ENCODE measurements at regions not wholly inside any gene's neighbourhood (a gene's known extent, or its start where the extent isn't known, plus 50 kb on each side); places are given as distances from the start of the nearest gene placed in this dataset.
A peak's percentile ranks its signal among the peaks of the same experiment; 100 is the strongest.

DNA sequence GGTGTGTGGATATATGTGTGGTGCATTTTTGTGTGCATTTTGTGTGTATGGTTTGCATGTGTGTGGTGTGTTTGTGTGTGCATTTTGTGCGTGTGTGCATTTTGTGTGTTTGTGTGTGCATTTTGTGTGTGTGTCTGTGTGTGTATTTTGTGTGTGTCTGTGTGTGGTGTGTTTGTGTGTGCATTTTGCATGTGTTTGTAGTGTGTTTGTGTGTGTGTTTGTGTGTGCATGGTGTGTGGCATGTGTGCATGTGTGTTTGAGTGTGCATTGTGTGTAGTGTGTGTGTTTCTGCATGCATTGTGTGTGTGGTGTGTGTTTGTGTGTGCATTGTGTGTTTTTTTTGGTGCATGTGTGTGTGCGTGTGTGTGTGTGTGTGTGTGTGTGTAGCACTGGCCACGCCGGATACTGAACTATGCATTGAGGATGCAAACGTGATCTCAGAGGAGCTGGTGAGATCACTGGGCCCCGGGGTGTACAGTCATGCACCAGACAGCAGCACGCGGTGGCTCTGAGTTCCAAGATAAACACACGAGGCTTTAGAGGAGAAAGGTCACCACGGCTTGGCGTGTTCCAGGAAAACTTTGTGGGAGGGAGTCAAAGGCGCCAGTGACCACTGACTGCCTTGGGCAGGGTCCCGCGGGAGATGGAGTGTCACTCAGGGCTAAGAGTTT lies 106.6 kb upstream of the SHH start:
- no peak for DNase-seq (ENCODE audit: low read depth in 4 of 4, low spot score in 3 of 4)

DNA sequence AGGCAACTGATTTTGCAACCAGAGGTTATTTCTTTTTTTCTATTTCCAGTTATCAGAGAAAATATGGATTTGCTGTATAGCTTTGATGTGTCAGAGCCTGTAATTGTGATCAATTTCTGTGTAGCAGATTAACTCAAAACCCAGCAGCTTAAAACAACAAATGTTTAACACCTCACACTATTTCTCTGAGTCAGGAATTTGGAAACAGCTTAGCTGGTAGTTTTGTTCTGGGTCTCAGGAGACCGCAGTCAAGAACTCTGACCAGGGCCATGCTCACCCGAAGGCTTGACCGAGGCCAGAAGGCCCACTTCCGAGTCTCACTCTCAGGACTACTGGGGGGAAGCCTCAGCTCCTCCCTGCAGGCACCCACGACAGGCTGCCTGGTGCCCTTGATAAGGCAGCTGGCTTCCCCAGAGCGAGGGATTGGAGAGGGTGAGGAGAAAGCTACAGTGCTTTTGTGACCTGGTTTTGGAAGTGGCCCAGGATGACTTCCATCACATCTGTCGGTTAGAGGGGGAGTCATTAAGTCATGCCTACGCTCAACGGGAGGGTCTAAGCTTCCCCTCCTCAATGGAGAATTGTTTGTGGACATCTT lies 105.7 kb upstream of the SHH start:
- DNase-seq (ENCODE audit: low read depth in 4 of 4, low spot score in 3 of 4): no peak

DNA sequence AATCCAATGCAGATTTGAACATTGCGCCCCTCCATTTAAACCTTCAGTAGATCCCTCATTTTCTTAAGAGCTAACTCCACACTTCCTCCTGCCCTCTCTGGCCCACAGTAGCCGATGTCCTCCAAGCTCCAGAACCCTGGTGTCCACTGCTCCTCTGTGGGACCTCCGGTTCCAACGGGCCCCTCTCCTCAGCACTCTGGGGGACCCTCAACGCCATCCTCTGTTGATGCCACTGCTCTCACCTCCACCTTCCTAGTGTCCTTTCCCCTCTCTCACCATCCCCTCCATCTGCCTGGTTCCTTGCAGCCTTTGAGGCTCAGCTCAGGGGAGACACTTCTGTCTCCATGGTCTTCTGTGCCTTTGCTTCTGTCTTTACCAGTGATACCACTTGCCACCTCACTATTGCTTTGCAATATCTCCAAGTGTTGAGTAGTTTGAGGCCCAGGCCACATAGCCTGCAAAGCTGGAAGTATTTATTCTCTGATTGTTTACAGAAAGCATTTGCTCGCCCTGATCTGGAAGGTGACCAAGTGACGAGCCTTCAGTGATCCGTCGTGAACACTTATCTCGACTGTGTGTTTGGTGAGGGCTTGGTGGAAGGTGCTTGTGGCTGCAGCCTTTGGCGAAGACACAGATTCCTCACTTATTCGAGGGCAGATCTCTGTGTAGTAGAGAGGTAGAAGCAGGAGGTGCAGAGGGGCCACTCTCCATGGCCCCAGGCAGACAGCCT lies 104.8 kb upstream of the SHH start:
- DNase-seq (ENCODE audit: low read depth in 4 of 4, low spot score in 3 of 4): no peak

DNA sequence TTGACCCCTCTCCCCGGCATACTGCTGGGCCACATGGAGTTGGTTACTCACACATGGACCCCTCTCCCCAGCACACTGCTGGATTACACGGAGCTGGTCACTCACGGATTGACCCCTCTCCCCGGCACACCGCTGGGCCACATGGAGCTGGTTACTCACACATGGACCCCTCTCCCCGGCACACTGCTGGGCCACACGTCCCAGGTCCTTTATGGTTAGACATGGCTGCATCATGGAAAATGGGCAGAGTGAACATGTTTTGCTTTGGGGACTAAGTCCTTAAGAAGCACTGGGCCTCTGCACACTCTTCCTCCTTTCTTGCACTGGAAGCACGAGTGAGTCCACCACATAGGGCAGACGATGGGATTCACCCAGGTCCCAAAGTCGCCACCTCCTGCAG lies 102.1 kb upstream of the SHH start:
- DNase-seq (ENCODE audit: low read depth in 4 of 4, low spot score in 3 of 4): no peak

DNA sequence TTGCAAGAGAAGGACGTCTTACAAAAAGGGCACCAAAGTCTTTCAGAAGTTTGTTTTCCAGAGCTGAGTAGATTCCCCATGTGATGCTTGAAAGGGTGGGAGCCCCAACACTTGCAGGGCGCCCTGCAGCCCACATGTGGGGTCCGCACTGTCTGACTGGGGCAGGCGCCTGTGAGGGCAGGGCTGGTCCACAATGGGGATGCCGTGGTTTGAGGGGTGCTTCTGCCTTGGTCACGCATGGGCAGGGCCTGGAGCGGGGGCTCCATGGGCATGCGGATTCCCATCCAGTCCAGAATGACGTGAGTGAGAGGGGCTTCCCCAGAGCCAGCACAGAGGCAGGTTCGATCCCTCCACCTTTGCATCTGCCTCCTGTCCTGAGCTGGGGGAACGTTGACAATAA lies 101.5 kb upstream of the SHH start:
- no peak for DNase-seq (ENCODE audit: low read depth in 4 of 4, low spot score in 3 of 4)

DNA sequence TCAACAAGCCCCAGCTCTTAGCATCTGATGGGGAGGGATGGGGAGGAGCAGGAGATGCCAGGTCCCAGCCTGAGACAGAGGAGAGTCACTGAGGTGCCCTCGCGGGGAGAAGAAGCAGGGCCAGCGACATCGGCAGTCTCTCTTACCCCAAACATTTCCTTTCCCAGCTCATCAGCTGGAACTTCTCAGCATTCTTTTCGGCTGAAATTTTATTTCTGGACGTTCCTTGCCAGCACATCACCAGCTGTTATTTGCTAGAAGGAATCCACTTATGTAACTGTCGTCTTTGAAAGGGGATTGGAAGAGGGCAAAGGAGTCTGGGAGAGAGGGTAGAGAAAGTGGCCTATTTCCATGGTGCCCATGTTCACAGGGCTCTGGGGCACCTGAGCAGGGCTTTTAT lies 101.0 kb upstream of the SHH start:
- peak in 1 of 4 donors; percentile 20 for DNase-seq (ENCODE audit: low read depth in 4 of 4, low spot score in 3 of 4)

DNA sequence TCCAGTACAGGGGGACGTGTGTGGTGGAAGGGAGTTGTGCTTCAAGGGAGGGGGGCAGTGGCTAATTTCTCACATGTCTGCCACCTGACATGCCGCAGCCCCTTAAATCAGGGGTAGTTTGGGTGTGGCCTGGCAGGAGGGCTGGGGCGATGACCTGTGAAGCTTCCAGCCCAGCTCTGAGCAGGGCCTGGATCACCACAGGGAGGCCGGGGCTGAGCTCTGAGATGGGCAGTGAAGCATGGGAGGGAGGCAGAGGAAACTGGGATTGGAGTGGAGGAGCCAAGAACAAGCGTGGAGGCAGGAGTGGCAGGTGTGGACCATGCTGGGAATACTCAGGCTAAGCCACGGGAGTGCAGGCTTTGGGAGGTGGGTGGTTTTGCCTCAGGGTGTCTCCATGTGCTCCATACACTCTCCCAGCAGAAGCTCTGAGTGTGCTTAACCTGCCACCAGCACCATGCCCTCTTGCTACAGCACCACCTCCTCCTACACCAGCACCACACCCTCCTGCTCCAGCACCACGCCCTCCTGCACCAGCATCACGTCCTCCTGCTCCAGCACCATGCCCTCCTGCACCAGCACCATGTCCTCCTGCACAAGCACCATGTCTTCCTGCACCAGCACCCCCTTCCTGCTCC lies 99.3 kb upstream of the SHH start:
- DNase-seq (ENCODE audit: low read depth in 4 of 4, low spot score in 3 of 4): no peak

DNA sequence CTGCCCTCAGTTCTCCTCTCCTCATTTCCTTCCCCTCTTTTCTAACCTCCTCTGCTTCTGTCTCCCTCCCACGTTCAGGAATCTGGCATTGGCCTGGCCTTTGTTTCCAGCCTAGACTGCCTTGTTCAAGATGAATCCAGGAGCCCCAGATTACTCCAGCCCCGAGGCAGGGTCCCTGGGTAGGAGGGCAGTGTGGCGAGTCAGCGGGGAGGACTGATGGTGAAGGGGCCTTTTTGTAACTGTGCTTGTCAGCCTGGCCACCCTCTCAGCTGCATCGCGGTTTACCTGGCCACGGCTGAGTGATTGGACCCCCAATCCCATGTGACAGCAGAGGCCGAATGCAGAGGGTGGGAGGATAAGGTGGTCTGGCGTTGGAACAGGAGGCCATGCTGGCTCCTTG lies 96.1 kb upstream of the SHH start:
- DNase-seq (ENCODE audit: low read depth in 4 of 4, low spot score in 3 of 4): no peak

DNA sequence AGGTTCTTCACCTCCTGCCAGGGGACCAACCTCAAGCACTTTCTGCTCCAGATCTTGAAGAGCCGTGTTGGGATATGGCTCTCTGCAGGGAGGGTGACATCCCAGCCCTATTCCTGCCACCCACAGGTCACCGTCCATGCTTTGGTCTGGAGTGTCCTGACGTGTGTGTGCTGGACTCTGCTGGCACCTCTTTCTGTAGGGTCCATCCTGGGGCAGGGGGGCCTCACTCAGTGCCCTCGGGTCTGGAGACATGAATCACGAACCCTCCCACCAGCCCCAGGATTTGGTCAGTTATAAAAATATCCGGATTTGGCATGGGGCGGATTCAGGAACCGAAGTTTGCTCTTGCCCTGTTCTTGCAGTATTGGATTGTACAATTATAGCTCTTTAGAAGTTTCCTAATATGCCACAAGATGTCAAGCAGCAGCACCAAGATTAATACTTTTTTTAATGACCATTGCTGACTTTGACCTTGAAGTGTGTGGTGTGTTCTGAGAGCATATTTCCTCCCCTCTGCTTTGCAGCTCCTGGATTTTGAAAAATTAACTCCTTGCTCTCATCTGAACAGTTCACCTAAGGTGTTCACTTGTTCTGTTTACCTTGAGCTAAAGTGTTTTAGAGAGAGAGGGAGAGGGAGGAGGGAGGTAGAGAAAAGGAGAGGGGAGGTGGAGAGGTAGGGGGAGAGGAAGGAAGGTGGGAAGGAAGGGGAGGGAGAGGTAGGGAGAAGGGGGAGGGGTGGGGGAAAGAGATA lies 95.4 kb upstream of the SHH start:
- no peak for DNase-seq (ENCODE audit: low read depth in 4 of 4, low spot score in 3 of 4)

DNA sequence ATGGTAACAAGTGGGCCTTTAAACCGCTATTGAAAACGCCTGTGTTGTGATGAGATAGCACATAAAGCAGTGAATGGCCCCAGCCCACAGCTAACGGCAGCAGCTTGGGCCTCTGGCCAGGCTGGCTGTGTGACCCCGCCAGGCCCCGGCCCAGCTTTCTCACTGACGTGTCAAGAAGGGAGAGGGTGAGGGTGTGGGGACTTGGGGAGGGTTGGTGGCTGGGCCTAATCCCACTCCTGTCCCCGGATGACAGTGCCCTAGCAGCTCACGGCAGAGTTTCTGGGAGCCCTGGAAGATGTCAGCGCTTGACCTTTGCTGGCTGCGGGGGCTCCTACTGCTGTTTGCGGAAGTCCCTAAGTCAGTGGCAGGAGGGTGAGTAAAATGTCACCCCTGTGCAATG lies 88.9 kb upstream of the SHH start:
- DNase-seq (ENCODE audit: low read depth in 4 of 4, low spot score in 3 of 4): no peak

DNA sequence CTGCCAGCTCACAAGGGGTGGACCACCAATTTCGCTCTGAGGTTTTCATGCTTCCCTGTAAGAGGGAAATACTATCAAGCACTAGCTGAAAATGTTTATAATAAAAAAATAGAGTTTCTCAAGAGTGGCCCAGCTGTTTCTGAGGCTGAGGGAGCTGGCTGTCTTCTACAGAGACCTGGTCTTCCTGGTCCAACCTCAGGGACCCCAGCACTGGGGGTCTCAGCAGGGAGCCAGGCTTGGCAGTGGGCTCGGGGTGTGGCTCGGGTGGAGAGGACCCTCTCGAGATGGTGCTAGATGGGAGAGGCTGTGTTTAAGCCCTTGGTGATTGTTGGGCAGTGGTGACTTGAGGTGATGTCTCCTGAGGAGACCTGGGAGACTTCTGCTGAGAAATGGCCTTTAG lies 87.3 kb upstream of the SHH start:
- no peak for DNase-seq (ENCODE audit: low read depth in 4 of 4, low spot score in 3 of 4)

DNA sequence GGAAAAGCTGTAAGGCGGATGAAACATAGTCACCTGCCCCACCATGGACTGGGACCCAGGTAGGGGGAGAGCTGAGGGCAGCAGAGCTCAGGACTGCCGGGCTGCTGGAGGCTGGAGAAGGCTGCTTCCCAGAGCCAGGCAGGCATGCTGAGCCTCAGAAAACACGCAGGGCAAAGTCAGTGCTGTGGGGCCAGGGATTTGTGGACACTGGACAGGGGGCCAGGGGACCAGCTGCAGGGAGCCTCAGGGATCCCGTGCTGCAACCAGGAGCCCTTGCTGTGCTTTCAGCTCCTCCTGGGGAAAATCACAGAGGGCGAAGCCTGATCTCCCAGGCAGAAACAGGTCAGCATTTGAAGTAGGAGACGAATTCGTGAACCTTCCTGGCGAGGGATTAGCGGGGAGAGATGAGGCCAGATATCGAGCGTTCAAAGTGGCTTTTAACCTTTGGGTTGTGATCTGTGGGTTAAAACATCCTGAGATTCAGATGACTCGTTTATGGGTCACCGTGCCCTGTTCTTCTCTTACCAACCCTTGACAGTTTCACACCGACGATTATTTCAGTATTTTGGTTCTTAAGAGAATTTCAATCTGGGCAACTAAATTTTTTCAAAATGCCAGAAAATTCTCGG lies 85.6 kb upstream of the SHH start:
- DNase-seq (ENCODE audit: low read depth in 4 of 4, low spot score in 3 of 4): no peak

DNA sequence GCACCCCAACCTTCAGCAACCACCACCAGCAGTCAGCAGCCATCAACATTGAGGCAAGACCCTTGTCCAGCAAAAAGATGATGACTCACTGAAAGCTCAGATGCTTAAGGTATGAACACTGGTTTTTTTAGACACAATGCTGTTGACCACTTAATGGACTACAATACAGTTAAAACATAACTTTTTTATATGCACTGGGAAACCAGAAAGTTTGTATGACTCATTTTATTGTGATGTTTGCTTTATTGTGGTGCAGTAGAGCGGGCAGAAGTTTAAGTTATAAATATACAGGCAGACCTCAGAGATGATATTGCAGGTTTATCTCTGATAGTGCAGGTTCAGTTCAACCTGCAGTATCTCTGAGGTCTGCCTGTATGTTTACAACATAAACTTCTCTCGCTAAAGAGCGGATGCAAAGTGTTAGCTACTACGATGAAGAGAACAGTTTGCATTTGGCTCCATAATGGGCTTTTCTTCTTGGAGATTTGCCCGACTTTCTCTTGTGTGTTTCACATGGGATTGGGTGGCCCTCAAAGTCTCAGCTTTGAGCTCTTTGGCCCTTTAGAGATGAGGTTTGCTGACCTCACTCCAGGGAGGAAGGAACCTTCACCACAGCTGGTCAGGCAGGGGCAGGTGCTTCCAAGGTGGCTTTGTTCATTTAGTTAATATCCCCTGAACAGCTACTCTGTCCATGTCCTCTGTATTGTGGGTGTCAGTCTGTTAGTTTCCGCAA lies 84.4 kb upstream of the SHH start:
- DNase-seq (ENCODE audit: low read depth in 4 of 4, low spot score in 3 of 4): no peak

DNA sequence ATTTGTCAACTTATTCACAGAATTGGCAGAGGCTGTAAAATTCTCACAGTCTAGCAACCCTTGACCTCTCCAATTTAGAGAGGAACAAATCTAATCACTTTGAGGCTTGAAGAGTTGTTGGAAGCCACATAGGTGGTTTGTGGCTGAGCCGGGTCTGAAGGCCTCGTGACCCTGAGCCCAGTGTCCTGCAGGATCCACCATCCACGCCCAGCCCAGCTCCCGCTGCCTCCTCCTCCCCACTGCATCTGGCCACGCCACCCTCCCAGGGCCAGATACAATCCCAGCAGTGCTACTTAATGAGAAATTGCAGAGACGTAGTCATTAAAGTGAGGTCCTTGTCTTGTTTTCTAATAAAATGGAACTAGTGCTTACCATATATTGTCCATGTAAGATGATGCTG lies 81.4 kb upstream of the SHH start:
- DNase-seq (ENCODE audit: low read depth in 4 of 4, low spot score in 3 of 4): no peak

DNA sequence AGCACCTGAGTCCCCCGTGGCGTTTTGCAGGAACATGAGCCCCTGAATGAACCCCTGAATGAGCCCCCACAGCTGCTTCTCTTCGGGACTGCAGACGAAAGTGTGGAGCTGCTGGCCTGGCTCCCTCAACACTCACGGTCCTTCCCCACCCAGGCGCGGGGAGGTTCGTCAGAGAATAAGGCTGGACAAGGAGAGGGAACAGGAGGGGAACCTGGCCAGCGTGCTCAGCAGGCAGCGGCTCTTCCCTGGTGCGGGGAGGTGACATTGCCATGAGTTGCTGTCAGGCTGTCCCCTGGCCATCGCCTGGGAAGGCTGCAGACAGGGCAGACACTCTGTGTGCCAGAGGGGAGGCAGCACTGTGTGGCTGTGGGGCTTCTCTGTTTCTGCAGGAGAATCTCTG lies 80.9 kb upstream of the SHH start:
- DNase-seq (ENCODE audit: low read depth in 4 of 4, low spot score in 3 of 4): no peak

DNA sequence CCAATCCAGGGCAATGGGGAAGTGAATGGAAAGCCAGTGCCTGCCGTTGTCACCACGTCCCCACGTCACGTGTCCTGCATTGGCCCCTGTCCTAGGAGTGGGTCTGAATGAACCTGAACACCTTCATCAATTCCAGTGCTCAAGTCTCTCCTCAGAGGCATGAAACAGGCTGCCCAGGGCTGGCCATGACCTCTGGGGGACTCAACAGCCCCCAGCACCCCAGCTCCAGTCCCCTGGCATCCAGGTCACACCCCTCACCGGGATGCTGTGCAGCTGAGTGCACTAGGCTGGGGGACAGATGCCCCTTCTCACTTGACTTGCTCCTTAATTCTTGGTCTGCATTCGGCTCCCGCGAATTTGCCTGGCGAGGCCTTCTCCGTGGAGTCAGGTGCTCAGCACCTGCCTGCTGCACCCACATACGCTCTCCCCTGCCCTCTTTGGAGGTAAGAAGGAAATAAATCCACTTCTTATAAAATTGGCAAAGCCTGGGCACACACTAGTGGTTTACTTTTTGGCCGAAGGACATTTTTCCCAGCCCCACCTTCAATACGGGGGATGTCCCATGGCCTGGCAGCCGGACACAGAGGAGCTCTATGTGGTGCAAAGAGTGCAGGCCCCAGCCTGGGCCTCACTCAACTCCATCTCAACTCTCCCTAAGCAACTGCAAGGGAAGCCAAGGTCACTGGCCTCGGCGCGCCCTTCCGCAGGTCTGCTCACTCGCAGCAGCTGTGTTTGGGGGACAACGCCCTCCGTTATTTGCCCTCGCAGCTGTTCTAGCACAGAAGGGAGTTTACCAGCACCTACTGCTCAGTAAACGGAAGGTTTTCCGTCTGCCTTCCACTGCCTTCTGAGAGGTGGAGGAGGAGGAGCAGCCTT lies 77.6 kb upstream of the SHH start:
- no peak for DNase-seq (ENCODE audit: low read depth in 4 of 4, low spot score in 3 of 4)

DNA sequence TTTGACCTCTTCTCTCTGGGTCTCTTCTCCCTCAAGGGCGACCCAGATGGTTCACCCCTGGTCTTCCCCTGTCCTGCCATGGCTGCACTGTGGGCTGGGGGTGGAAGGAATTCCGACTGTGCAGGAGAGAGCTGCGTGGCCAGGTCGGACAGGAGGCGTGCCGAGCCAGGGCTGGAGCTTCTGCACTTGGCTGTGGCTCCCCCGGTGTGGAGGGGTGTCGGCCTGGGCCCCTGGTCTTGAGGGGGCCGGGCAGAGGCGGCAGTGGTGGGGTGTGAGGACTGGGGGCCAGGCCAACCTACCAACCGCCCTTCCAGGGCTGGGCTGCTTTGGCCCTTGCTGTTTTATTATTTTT lies 74.9 kb upstream of the SHH start:
- no peak for DNase-seq (ENCODE audit: low read depth in 4 of 4, low spot score in 3 of 4)

DNA sequence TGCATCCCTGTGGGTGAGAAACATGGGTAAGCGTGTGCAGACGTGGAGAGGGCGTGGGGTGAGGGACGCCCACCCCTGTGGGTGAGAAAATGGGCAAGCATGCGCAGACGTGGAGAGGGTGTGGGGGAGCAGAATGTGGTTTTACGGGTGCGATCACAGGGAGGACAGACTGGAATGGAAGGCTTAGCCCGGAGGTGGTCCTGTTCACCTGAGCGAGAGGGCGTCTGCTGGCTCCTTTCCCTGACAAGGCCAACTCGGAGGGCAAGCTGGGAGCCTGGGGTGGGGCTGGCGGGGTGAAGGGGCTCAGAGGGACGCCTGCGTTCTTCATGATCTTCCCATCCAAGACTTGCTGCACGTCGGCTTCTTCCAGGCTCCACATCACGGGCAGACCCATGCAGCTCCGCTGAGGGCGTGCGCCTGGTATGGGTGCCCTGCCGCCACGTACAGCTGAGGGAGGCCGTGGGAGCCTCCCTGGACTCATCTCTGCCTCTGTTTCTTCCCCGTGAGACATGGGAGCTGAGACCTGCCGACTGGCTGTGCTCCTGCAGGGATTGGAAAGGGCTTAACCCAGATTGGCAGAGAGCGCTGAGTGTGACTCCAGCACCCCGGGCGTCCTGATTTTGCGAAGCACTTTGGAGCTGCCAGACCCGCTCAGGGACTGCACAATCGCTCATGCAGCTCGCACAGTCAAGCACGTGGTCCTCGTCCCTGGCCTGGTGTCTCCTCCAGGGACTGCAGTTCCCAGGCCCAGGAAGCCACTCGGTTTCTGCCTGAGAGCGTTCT lies 74.3 kb upstream of the SHH start:
- DNase-seq (ENCODE audit: low read depth in 4 of 4, low spot score in 3 of 4): no peak
